ENCODE measurements at regions not wholly inside any gene's neighbourhood (a gene's known extent, or its start where the extent isn't known, plus 50 kb on each side); places are given as distances from the start of the nearest gene placed in this dataset.
A peak's percentile ranks its signal among the peaks of the same experiment; 100 is the strongest.

DNA sequence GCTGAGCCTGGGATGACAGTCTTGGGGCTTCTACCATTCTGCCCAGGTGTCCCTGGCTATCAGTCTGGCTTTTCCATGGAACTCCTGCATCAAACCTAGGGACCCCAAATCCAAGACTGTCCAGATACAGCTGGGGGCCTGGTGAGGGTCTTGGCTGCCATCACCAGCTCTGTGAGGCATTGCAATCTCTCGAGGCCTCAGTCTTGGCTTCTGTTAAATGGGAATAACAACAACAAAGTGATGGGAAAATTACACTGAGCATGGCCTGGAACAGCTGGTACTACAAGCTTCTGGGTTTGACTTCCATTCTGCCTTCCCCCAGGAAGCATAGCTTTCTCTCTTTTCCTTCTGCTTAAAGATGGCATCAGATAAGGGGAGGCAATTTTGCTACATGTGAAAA, 50.0 kb upstream of the LCTL start:
- DNase-seq = no peak
- in situ Hi-C loops (cut with HindIII; ENCODE audit: low pct_ligation_motif_present, low pct_unique_long_range_greater_than_20kb, low sequenced_read_pairs) = no loop called here

DNA sequence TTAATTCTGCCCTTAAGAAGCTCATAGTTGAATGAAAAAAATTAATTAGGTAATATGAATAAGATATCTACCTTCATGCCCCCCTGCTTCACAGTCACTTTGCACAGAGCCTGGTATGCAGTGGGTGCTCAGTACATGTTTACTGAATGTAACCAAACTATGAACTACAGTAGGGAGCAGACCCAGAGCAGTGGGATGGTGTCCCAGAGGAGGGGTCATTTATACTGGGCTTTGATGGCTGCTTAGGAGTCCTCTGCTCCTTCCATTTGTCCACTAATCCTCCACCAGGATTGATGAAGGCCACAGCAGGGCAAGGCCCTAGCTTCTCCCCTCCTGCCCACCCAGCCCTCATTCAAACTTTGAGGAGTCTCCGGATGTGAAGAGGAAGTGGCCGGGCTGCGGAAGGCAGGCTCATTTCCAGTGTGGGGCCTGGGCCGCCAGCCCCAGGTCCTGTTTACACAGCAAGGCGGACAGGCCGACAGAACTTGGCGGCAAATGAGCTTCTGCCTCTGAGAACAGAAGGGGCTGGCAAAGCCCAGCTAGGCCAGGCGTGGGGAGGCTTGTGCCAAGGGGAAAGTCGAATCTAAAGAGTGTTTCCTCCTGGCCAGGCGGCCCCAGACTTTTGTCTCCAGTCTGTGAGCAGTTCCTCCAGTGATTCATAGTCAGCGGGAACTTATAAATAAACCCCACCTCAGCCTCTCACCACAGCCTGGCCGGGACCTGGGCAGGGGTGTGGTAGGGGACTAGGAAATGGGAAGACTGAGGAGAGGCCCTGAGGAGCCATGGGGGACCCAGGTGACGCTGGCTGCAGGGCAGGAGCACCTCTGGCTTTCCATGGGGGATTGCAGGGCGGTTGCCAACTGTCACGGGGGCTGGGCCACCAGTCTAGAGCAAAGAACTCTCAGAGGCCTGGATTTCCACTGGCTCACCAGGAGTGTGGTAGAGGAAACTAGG, 51.6 kb upstream of the LCTL start:
- DNase-seq = no peak
- in situ Hi-C loops (cut with HindIII; ENCODE audit: low pct_ligation_motif_present, low pct_unique_long_range_greater_than_20kb, low sequenced_read_pairs) = no loop called here

DNA sequence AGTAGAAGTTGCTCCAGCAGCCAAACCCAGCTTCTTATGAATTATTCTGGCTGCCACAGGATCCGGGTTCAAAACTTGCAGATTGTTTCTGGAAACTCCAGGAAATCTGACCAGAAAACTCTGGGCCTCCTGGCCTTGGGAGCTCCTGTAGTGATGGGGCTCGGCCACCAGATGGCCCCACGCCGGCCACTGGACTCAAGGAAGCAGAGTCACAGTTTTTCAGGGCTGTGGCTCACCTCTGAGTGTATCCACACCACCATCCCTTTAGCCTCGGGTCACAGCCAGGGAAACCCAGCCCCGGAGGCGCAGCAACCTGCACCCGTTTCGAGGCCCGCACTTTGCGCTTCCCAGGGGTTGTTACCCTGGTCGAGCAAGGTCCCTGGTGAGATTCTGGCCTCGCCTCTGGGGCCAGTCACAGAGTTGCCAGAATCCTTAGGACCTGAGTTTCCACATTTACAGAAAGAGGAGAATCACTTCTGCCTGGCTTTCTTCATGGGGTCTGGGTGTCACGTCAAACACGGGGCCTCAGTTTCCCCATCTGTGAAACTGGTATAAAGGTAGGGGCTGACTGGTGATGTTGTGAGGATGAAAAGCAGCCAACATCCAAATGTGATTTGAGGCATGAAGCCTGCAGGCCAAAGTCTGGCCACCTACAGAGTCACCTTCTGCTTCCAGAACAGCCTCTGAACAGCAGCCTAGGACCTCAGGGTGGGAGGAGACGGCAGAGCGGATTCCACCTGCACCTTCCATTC, 53.5 kb upstream of the LCTL start:
- in situ Hi-C loops (cut with HindIII; ENCODE audit: low pct_ligation_motif_present, low pct_unique_long_range_greater_than_20kb, low sequenced_read_pairs) = no loop called here
- DNase-seq = peak; percentile 63

DNA sequence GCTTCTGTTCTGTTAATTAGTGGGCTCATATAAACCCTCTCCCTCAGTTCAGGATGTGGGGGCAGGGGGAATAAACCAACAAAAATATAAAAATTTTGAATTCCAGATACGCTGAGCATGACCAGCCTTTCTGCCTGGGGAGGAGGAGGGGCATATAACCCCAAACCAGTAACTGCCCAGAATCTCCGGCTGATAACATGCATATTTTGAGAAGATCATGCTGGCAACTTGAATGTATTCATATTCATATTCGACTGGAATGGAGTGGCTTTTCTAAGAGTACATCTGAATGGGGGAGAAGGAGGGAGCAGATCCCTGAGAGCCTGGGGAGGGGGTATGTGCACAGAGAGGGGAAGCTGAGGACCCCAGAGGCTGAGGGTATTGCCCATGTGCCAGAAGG, 54.5 kb upstream of the LCTL start:
- DNase-seq = no peak
- in situ Hi-C loops (cut with HindIII; ENCODE audit: low pct_ligation_motif_present, low pct_unique_long_range_greater_than_20kb, low sequenced_read_pairs) = no loop called here

DNA sequence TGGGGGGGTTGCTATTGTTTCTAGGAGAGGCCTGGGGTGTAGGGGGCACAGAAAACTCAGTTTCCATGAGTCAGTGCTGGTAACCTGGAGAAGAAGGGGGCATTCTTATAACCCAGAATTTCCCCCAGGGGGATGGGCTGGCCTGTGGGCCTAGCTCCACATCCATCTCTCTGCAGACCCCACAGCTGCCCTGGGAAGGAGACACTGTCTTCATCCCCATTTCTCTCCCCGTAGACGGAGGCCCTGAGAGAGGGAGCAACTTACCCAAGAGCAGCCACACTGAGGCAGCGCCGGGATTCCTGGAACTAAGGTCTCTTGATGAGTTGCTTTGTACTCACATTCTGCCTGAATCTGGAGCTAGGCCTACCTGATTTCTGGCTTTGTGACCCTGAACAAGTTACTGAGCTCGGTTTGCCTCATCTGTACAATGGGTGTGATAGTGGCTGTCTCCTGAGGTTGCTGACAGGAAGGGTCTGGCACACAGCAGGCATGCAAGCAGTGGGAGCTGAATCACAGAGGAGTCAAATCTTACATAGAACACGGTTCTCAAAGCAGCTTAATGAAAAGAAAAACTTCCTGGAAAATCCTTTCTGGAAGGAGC, 55.0 kb upstream of the LCTL start:
- in situ Hi-C loops (cut with HindIII; ENCODE audit: low pct_ligation_motif_present, low pct_unique_long_range_greater_than_20kb, low sequenced_read_pairs) = no loop called here
- no peak for DNase-seq

DNA sequence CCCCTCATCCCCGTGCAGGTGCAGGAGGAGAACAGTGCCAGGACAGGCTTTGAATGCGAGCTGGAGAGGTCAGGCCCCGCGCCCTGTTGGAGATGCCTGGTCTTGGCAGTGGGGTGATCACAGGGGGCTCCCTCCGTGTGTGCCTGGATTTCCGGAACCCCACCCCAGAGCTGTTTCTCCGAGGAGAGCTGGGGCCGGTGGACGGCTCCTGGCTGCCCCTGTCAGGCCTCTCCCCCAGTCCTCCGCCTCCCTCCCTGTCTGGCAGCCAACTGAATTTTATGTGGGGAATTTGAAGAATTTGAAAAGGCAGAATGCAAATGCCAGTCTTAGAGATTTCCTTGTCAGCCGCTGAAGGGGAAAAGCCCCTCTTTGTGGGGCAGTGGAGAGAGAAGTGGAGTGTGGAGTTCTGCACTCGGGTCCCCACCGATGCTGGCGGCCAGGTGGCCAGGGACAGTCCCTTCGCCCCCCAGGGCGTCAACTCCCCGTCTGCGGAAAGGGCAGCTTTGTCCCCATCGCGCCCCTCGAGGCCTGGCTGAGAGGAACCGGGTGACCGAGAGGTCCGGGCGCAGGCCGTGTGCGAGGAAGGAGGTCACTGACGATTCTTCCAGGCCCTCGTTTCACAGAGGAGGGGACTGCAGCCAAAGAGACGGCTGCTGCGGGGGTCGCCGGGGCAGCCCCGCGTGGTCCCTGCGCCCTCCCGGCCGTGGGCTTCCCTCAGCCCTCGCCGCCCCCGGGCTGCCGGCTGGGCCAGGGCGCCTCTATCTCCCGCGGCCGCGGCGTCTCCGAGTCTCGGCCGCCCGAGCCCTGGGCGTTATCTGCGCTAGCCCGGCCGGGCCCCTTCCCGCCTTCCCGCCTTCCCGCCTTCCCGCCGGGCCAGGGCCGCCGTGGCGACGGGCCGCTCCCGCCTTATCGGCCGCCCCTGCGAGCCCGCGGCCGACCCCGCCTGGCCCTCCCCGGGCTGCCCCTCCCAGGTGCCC, 56.0 kb upstream of the LCTL start:
- in situ Hi-C loops (cut with HindIII; ENCODE audit: low pct_ligation_motif_present, low pct_unique_long_range_greater_than_20kb, low sequenced_read_pairs) = no loop called here
- DNase-seq = no peak

DNA sequence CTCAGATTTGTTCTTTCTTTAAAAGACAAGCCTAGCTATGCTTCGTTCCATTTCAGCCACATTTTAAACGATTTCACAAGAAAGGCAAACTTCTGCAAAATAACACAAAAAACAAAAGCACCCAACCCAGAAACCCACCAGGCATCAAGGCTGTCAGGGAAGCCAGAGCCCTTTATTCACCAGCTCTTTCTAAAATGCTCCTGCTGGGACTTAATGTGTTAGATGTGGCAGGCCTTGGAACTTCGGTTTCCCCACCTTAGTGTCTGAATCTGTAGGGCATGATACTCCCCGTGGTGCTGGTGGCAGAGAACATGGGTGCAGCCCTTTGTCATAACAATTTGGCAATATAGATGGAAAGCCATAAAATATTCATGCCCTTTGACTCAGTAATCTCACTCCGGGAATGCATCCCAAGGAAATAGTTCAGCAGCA, 56.8 kb upstream of the LCTL start:
- in situ Hi-C loops (cut with HindIII; ENCODE audit: low pct_ligation_motif_present, low pct_unique_long_range_greater_than_20kb, low sequenced_read_pairs) = no loop called here
- no peak for DNase-seq

DNA sequence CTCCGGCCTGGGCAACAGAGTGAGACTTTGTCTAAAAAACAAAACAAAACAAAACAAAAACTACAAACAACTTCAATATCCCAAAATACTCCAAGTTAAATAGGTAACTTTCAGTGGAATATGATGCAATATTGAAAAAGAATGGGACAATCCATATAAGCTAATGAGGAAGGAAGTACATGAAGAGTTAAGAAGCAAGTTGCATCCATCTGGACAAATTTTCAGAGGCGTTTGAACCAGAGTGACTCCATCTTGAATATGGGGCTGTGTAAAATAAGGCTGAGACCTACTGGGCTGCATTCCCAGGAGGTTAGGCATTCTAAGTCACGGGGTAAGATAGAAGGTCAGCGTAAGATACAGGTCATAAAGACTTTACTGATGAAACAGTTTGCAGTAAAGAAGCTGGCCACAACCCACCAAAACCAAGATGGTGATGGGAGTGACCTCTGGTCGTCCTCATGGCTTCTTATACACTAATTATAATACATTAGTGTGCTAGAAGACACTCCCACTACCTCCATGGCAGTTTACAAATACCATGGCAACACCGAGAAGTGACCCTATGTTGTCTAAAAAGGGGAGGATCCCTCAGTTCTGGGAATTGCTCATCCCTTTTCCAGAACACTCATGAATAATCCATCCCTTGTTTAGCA, 58.1 kb upstream of the LCTL start:
- in situ Hi-C loops (cut with HindIII; ENCODE audit: low pct_ligation_motif_present, low pct_unique_long_range_greater_than_20kb, low sequenced_read_pairs) = no loop called here

DNA sequence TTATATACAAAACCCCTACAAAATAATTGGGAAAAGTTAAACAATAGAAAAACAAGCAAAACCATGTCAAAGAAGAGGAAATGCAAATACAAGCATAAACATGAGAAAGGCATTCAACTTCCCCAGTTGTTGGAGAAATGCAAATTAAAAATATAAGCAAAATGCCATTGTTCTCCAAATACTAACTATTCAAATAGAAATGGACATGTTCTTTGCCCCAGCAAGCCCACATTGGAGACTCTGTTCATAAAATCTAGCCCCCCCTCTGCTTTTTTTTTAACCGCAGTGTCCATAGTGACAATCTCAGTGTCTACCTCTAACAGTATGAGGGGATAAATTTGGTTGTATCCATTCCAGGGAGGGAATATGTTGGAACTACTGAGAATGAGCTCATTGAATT, 59.7 kb upstream of the LCTL start:
- DNase-seq = no peak
- in situ Hi-C loops (cut with HindIII; ENCODE audit: low pct_ligation_motif_present, low pct_unique_long_range_greater_than_20kb, low sequenced_read_pairs) = no loop called here

More for the DNA sequence above, 58.1 kb upstream of the LCTL start:
- DNase-seq = no peak

DNA sequence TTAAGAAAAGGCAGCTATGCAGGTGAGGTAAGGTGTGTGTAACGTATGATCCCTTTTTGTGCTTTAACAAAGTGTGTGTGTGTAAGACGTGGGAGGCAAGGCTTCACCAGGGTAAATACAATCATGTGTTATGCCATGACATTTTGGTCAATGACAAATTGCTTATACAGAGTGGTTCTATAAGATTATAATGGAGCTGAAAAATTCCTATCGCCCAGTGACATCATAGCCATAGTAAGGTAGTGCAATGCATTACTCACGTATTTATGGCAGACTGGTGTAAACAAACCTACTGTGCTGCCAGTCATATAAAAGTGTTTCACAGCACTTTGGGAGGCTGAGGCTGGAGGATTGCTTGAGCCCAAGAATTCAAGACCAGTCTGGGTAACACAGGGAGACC, 60.2 kb upstream of the LCTL start:
- in situ Hi-C loops (cut with HindIII; ENCODE audit: low pct_ligation_motif_present, low pct_unique_long_range_greater_than_20kb, low sequenced_read_pairs) = no loop called here
- no peak for DNase-seq

DNA sequence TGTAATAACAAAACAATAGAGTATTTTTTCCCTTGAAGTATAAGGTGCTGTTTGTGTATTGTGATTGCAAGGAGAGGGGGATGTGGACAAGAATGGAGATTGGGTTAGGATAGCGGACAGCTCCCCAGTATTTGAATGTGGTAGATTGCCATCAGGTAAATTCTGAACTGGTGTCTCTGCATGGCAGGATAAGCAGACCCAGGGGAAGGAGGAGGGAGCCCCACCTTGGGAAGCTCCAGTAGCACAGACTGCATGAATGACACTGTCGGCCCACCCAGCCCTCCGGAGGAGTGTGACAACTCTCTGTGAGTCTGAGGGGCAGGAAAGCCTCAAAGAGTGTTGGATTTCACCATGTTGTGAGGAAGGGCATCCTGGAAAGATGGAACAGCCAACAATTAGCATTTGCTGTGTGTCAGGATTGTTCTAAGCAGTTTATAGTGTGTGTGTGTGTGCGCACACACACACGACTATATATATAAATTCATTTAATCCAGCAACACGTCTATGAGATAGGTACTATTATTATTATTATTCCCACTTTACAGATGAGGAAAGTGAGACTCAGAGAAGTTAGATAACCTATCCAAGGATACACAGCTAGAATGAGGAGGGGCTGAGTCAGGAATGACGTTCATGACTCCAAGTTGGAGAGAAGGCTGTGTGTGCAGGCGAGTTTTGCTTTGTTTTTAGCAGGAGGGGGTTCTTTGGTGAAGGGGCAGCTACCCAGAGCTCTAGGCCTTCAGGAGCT, 63.4 kb upstream of the LCTL start:
- in situ Hi-C loops (cut with HindIII; ENCODE audit: low pct_ligation_motif_present, low pct_unique_long_range_greater_than_20kb, low sequenced_read_pairs) = no loop called here
- DNase-seq = no peak

DNA sequence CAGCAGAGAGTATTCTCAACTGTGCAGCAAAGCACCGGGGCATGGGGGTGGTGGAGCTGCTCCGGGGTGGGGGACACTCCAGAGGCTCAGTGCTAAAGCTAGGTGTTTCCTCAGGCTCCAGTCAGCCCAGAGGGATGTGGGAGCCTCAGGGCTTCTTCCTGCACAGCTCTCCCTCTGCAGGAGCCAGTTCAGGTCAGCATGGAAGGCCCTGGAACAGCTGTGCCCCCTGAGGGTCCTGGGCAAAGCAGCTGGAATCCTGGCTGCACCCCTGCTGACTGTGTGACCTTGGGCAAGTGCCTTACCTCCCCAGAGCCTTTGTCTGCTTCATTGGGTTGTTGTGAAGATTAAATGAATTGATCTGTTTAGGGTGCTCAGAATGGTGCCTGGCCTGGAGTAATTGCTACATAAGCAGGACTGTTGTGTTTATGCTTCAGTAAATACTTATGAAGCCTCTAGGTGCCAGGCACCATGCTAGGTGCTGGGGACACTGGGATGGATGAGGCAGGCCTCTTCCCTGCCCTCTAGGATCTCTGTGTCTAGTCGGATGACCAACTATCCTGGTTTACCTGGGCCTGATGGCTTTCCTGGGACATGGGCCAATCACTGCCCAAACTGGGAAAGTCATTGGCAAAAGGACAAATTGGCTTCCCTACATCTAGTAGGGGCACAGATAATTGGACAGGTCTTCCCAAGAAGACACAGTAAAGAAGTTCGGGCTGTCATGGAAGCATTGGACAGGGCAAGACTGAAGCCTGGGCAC, 64.2 kb upstream of the LCTL start:
- in situ Hi-C loops (cut with HindIII; ENCODE audit: low pct_ligation_motif_present, low pct_unique_long_range_greater_than_20kb, low sequenced_read_pairs) = no loop called here
- DNase-seq = no peak

DNA sequence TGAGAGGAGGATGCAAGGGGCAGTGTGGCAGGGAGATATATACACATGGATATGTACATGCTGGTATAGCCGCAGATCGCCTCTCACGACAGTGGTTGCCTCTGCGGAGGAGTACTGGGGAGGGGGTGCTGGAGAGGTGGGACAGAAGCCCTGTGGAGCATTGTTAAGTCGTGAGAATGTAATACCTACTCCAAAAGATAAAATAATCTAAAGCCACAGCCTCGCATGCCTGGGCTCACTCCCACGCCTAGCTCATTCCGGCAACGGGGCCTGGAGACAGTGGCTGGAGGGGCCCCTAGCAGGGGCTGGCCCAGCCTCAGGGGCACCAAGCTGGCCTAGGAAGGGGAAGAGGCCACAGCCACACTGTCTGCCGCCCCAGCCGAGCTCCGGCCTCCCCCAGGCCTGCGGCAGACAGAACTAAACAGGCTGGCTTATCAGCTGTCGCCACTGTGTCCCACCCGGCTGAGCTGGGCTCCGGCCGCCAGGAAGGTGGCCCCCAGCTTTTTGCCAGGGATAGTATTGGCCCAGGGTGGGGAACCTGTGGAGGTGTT, 65.1 kb upstream of the LCTL start:
- no peak for DNase-seq
- in situ Hi-C loops (cut with HindIII; ENCODE audit: low pct_ligation_motif_present, low pct_unique_long_range_greater_than_20kb, low sequenced_read_pairs) = no loop called here

DNA sequence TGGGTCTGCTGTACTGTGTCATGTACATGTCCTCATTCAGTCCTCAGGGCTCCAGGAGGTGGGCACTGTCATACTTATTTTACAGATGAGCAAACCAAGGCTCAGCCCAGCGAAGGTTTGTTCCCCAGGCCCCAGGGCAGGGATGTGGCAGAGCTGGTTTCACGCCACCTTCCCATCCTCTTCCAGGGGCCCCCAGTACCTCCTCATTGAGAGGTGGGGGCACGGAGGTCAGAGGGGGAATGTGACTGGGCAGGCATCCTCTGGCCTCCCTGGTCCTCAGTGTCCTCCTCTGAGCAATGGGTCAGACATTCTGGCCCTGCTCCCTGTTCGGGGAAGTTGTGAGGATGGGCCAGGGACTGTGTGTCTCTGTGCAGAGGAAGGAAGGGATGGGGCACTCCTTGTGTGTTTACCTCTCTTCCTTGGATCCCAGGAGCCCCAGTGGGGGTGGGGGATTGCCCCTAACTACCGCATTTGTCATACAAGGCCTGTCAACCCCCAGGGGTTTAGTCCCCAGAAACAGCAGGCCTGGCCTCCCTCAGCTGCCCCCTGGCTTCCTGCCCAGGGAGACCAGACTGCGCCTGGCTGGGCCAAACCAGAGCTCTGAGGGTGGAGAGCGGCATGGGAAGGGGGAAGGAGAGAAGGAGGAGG, 65.9 kb upstream of the LCTL start:
- no peak for DNase-seq
- in situ Hi-C loops (cut with HindIII; ENCODE audit: low pct_ligation_motif_present, low pct_unique_long_range_greater_than_20kb, low sequenced_read_pairs) = no loop called here

DNA sequence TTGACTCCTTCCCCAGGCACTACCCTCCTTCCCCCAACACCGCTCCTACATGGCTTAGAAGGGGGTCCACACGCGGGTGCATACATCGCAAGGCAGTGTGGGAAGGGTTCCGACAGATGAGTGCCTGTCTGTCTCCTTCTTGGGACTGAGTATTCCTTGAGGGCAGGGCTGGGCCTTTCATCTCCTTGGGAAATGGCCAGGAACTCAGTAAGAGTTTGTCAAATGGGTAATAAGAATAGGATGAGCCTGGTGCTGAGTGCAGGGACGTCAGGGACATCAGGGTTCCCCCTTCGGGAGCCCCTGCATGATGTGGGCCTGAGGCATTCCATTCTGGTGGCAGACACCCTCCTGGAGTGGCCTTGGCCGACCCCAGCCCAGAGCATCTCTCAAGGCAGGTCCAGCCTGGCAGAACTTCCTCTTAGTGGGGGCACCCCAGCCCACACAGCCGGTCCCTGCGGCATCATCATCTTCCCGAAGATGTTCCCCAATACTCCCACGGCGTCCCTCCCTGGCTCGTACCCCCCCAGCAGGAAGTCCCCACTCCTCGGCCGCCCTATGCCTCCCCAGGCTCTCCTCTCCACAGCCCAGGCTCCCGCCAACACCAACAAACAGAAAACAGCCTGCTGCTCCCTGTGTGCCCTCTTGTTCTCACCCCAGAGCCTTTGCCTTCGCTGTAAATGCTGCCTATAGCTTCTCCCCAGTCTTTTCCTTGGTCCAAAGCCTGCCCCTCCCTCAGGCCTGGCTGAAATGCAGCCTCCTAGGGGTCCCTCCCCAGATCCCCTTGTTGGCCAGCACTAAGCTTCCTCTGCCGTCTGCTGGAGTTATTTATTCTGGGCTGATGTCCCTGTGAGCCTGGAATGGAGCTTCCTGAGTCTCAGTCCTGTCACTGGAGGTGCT, 67.5 kb upstream of the LCTL start:
- in situ Hi-C loops (cut with HindIII; ENCODE audit: low pct_ligation_motif_present, low pct_unique_long_range_greater_than_20kb, low sequenced_read_pairs) = no loop called here
- DNase-seq = no peak
